OCI-LY3 (cell line): ENCODE measurements at regions not wholly inside any gene's neighbourhood (a gene's known extent, or its start where the extent isn't known, plus 50 kb on each side); places are given as distances from the start of the nearest gene placed in this dataset.

ENCODE experiments used
- EZH2phosphoT487 ChIP-seq: fragments of 200-600 bp; shearing (Covaris generic); IDR thresholded peaks from 2 replicates; pipeline ENCODE4 v1.6.1; 2018; ENCODE audit warnings: antibody characterized with exemption, mixed run types, low read depth
- TF ChIP-seq, protein P1 (sequence below): fragments of 200-600, 300-600 bp; sonication (generic); IDR thresholded peaks from 2 replicates; pipeline ENCODE4 v1.5.1; 2014; ENCODE audit warnings: antibody characterized with exemption, low read length, low read depth

DNA sequence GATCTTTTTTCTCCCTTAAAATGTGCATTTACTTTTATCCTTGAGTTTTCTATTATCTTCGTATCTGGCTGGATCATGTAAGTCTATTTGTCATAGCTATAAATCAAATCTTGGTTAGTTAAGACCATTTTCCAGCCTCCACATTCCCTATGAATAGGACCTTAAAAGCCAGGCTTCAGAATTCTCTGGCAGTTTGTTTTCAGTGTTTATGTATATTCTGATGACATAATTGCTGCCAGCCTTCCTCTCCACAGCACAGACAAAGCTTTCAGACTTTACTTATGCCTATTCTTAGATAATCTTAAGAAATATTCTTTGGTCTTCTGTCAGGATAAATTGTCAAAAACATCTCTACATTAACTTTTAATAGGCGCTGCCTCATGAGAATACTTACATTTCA, 870.8 kb upstream of the SPRY2 start:
- TF ChIP-seq, protein P1, sequence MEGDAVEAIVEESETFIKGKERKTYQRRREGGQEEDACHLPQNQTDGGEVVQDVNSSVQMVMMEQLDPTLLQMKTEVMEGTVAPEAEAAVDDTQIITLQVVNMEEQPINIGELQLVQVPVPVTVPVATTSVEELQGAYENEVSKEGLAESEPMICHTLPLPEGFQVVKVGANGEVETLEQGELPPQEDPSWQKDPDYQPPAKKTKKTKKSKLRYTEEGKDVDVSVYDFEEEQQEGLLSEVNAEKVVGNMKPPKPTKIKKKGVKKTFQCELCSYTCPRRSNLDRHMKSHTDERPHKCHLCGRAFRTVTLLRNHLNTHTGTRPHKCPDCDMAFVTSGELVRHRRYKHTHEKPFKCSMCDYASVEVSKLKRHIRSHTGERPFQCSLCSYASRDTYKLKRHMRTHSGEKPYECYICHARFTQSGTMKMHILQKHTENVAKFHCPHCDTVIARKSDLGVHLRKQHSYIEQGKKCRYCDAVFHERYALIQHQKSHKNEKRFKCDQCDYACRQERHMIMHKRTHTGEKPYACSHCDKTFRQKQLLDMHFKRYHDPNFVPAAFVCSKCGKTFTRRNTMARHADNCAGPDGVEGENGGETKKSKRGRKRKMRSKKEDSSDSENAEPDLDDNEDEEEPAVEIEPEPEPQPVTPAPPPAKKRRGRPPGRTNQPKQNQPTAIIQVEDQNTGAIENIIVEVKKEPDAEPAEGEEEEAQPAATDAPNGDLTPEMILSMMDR = no peak
- no peak for TF ChIP-seq EZH2phosphoT487
